ENCODE measurements at regions not wholly inside any gene's neighbourhood (a gene's known extent, or its start where the extent isn't known, plus 50 kb on each side); places are given as distances from the start of the nearest gene placed in this dataset.

- Histone ChIP-seq H3K9me3 (ENCODE audit: low read depth, low read length) (no peaks in the 10 kb centered on the region), H3K4me3 (no peak overlapping the region), H3K36me3 (ENCODE audit: insufficient read depth, low read length) (no peaks in the 10 kb centered on the region), H3K9ac (ENCODE audit: insufficient read length) (no peak overlapping the region), H3K27ac (no peak overlapping the region)
- no peak for DNase-seq (ENCODE audit: low read depth, low spot score)
- no peak for TF ChIP-seq POLR2AphosphoS5 (IDR thresholded peaks at IDR 0.05; ENCODE audit: borderline replicate concordance, low read depth, low read length)
- TF ChIP-seq FOXP2 (optimal IDR thresholded peaks at IDR 0.05; ENCODE audit: control extremely low read depth, extremely low read length, insufficient read depth): no peak
- no peak for TF ChIP-seq EZH2 (IDR thresholded peaks at IDR 0.05)
These were observed 195.8 kb upstream of the NPVF start for GRCh38 chr7:25424113-25424512.

DNA sequence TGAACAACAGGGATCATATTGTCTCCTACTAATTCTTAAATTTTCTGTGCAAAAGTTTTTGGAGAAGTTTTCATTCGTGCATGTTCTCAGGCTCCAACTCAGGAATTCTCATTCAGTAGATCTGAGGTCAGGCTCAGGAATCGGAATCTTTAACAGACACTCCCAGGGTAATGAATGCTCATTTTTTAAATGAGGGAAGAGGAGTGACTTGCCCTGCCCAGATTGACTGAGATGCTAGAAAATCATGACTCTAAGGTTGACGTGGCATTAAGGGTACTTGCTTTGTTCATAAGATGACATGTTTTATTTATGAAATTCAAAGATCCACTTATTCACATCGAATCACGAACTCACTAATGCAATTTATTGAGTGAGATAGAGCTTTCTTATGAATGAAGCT is 196.6 kb upstream of the NPVF start:
- no peak for DNase-seq (ENCODE audit: low read depth, low spot score)
- no peaks in the 10 kb centered on the region for H3K36me3 ChIP-seq (ENCODE audit: insufficient read depth, low read length)
- no peak overlapping the region for H3K4me3 ChIP-seq
- no peaks in the 10 kb centered on the region for H3K9me3 ChIP-seq (ENCODE audit: low read depth, low read length)
- no peak overlapping the region for H3K27ac ChIP-seq
- no peak overlapping the region for H3K9ac ChIP-seq (ENCODE audit: insufficient read length)
- TF ChIP-seq EZH2 (IDR thresholded peaks at IDR 0.05): no peak

DNA sequence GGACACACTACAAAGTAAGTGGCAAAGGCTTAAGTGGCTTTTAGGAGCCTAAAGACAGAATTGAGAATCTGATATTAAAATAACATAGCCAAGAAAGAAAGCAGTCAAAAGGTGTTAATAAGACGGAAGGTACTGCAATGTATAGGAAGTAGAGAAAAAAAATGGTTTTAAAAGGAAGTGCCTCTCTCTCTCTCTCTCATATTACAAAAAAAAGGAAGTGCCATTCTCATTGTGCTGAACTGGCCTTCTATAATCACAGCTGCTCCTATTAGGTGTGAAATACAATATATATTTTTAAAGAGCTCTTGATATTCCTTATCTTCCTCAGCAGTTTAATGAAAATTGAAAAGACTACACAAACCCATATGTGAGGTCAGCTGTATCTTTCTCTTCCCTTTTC is 199.4 kb upstream of the NPVF start:
- no peak overlapping the region for H3K9ac ChIP-seq (ENCODE audit: insufficient read length)
- no peaks in the 10 kb centered on the region for H3K9me3 ChIP-seq (ENCODE audit: low read depth, low read length)
- H3K4me3 ChIP-seq: no peak overlapping the region
- H3K36me3 ChIP-seq (ENCODE audit: insufficient read depth, low read length): no peaks in the 10 kb centered on the region
- DNase-seq (ENCODE audit: low read depth, low spot score): no peak
- no peak overlapping the region for H3K27ac ChIP-seq
- no peak for TF ChIP-seq POLR2AphosphoS5 (IDR thresholded peaks at IDR 0.05; ENCODE audit: borderline replicate concordance, low read depth, low read length)
- no peak for TF ChIP-seq EZH2 (IDR thresholded peaks at IDR 0.05)

DNA sequence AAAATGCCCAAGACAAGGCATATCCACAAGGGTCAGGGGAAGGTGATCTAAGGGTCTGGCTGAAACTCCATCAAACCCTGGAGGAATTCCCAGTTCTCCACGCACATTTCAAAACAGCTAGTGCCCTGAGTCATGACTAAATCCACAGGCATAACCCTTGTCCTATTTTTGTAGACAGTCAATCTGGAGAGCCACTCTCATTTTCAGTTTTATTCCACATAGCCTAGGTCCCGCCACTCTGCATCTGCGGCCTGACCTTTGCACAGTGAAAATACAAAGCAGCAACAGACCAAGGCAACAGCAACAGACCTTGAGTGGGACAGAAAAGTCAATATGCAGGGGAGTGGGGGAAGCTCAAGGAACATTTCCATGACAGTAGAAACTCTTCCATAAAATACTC is 201.4 kb upstream of the NPVF start:
- Histone ChIP-seq H3K36me3 (ENCODE audit: insufficient read depth, low read length) (no peaks in the 10 kb centered on the region), H3K9ac (ENCODE audit: insufficient read length) (no peak overlapping the region), H3K9me3 (ENCODE audit: low read depth, low read length) (no peaks in the 10 kb centered on the region), H3K4me3 (no peak overlapping the region), H3K27ac (no peak overlapping the region)
- TF ChIP-seq FOXP2 (optimal IDR thresholded peaks at IDR 0.05; ENCODE audit: control extremely low read depth, extremely low read length, insufficient read depth) (no peak), POLR2AphosphoS5 (IDR thresholded peaks at IDR 0.05; ENCODE audit: borderline replicate concordance, low read depth, low read length) (no peak), EZH2 (IDR thresholded peaks at IDR 0.05) (no peak)
- no peak for DNase-seq (ENCODE audit: low read depth, low spot score)

DNA sequence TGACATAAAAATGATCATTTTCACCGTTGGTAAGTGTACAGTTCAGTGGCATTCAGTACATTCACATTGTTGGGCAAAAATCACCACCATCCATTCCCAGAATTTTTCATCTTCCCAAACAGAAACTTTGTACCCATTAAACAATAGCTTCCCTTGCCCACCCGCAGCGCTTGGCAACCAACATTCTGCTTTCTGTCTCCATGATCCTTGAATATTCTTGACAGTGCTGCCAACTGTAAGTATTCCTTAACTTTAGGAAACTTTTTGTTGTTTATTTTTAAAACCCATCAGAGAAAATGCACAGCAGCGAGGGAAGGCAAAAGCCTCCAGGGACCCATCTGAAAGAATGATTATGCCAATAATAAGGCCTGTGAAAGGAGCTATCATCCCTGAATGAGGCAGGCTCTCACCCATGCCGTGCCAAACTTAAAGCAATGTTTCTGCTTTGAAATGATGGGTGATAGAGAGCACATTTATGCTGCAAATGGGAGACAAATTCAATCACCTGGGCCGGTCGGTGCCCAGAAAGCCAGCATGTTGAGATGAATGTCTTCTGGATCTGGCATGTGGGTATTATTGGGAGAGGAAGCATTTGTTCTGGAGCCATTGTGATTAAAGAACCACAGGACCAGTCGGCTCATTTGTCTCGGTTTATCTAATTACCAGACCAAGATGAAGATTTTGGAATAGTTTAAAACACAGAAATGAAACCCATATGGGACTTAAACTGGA is 202.1 kb upstream of the NPVF start:
- DNase-seq (ENCODE audit: low read depth, low spot score): no peak
- no peak overlapping the region for H3K27ac ChIP-seq
- no peaks in the 10 kb centered on the region for H3K36me3 ChIP-seq (ENCODE audit: insufficient read depth, low read length)
- TF ChIP-seq FOXP2 (optimal IDR thresholded peaks at IDR 0.05; ENCODE audit: control extremely low read depth, extremely low read length, insufficient read depth): no peak
- TF ChIP-seq EZH2 (IDR thresholded peaks at IDR 0.05): no peak
- TF ChIP-seq POLR2AphosphoS5 (IDR thresholded peaks at IDR 0.05; ENCODE audit: borderline replicate concordance, low read depth, low read length): no peak
- H3K4me3 ChIP-seq: no peak overlapping the region
- no peak overlapping the region for H3K9ac ChIP-seq (ENCODE audit: insufficient read length)
- no peaks in the 10 kb centered on the region for H3K9me3 ChIP-seq (ENCODE audit: low read depth, low read length)

DNA sequence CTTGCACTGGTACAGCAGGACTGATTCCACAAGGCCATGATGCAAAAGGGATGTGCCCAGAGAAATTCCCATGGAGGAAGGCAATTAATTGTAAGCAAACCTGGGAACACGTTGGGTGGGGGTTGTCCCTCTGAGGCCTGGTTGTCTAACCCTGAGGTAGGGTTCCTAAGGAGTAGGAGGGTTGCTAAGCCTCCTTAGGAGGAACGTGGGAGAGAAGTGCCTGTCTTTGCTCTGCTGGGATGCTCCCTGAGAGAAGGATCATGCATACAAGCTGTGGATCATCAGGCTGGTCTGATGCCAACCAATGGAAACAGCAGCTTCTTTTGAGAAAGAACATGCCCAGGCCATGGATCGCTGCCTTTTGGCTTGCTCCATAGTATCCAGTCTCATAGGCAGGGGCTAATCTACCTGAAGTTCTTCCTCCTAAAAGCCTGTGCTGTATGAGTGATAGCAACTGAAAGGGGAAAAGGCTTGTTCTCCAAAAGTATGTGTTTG is 203.7 kb upstream of the NPVF start:
- H3K4me3 ChIP-seq: no peak overlapping the region
- H3K9me3 ChIP-seq (ENCODE audit: low read depth, low read length): no peaks in the 10 kb centered on the region
- no peak for DNase-seq (ENCODE audit: low read depth, low spot score)
- no peaks in the 10 kb centered on the region for H3K36me3 ChIP-seq (ENCODE audit: insufficient read depth, low read length)
- H3K27ac ChIP-seq: no peak overlapping the region
- H3K9ac ChIP-seq (ENCODE audit: insufficient read length): no peak overlapping the region
- TF ChIP-seq POLR2AphosphoS5 (IDR thresholded peaks at IDR 0.05; ENCODE audit: borderline replicate concordance, low read depth, low read length): no peak
- TF ChIP-seq FOXP2 (optimal IDR thresholded peaks at IDR 0.05; ENCODE audit: control extremely low read depth, extremely low read length, insufficient read depth): no peak
- TF ChIP-seq EZH2 (IDR thresholded peaks at IDR 0.05): no peak

- Histone ChIP-seq H3K4me3 (no peak overlapping the region), H3K36me3 (ENCODE audit: insufficient read depth, low read length) (no peaks in the 10 kb centered on the region), H3K27ac (no peak overlapping the region), H3K9me3 (ENCODE audit: low read depth, low read length) (no peaks in the 10 kb centered on the region), H3K9ac (ENCODE audit: insufficient read length) (no peak overlapping the region)
- DNase-seq (ENCODE audit: low read depth, low spot score): no peak
- TF ChIP-seq FOXP2 (optimal IDR thresholded peaks at IDR 0.05; ENCODE audit: control extremely low read depth, extremely low read length, insufficient read depth): no peak
- no peak for TF ChIP-seq EZH2 (IDR thresholded peaks at IDR 0.05)
- no peak for TF ChIP-seq POLR2AphosphoS5 (IDR thresholded peaks at IDR 0.05; ENCODE audit: borderline replicate concordance, low read depth, low read length)
These were observed 204.5 kb upstream of the NPVF start for GRCh38 chr7:25432807-25433206.

DNA sequence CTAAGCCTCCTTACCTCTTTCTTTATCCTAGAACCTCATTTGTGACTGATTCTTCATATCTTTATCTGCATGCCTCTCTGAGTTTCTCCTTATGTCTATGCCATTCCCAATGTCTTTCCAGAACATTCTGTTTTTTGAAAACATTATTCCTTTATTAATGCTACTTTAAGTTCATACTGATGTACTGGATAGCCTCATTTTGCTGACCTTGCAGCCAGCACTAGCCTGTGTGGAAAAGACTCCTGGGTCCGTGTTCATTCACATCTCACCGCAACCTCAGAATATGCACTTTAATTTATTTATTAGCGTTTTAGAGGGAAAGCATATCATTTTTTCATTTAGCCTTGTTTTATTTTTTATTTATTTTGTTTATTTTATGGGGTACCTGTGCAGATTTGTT is 208.1 kb upstream of the NPVF start:
- H3K4me3 ChIP-seq: no peak overlapping the region
- H3K36me3 ChIP-seq (ENCODE audit: insufficient read depth, low read length): no peaks in the 10 kb centered on the region
- H3K27ac ChIP-seq: no peak overlapping the region
- TF ChIP-seq POLR2AphosphoS5 (IDR thresholded peaks at IDR 0.05; ENCODE audit: borderline replicate concordance, low read depth, low read length) (no peak), EZH2 (IDR thresholded peaks at IDR 0.05) (no peak), FOXP2 (optimal IDR thresholded peaks at IDR 0.05; ENCODE audit: control extremely low read depth, extremely low read length, insufficient read depth) (no peak)
- H3K9me3 ChIP-seq (ENCODE audit: low read depth, low read length): no peaks in the 10 kb centered on the region
- H3K9ac ChIP-seq (ENCODE audit: insufficient read length): no peak overlapping the region
- DNase-seq (ENCODE audit: low read depth, low spot score): no peak

DNA sequence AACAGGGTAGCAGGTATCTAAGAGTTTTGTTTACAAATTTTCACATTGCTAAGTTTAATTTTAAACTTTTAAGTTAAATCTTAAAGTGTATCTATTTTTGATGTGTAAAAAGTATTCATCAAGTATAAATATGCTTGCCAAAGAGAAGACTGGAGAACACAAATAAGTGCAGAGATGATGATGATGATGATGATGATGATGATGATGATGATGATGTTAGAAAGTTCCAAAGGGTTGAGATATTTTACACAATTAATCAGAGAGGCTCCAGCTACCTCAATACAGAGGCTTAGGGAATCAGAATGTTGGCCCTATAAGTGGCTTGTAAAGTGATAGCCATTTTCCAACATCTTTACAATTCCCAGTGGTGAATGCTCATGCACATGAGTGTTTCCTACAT is 209.0 kb upstream of the NPVF start:
- TF ChIP-seq FOXP2 (optimal IDR thresholded peaks at IDR 0.05; ENCODE audit: control extremely low read depth, extremely low read length, insufficient read depth): no peak
- no peak for TF ChIP-seq POLR2AphosphoS5 (IDR thresholded peaks at IDR 0.05; ENCODE audit: borderline replicate concordance, low read depth, low read length)
- TF ChIP-seq EZH2 (IDR thresholded peaks at IDR 0.05): no peak
- Histone ChIP-seq H3K27ac (no peak overlapping the region), H3K36me3 (ENCODE audit: insufficient read depth, low read length) (no peaks in the 10 kb centered on the region), H3K9me3 (ENCODE audit: low read depth, low read length) (no peaks in the 10 kb centered on the region), H3K9ac (ENCODE audit: insufficient read length) (no peak overlapping the region), H3K4me3 (no peak overlapping the region)
- no peak for DNase-seq (ENCODE audit: low read depth, low spot score)

All from SK-N-MC (cell line).